CD14-positive monocyte (primary cell): ENCODE measurements at regions not wholly inside any gene's neighbourhood (a gene's known extent, or its start where the extent isn't known, plus 50 kb on each side); places are given as distances from the start of the nearest gene placed in this dataset.

Experiments
- DNase-seq, 3 donors: peaks; one replicate each; pipeline ENCODE4 v3.0.0-alpha.2; 2011 to 2022
- H2AFZ ChIP-seq: 2 replicates; pipeline ENCODE4 v1.6.0; 2012; ENCODE audit warnings: mild to moderate bottlenecking, low read depth, low read length, inconsistent platforms; ENCODE audit not compliant: insufficient read depth, poor library complexity, severe bottlenecking
- H3K27ac ChIP-seq, 2 donors: 1 replicate in 1 of 2; 2 replicates in 1 of 2; pipeline ENCODE4 v1.5.1; 2012 to 2013; ENCODE audit warnings: low read length in 2 of 2, control low read depth in 1 of 2, inconsistent platforms in 1 of 2, low read depth in 1 of 2, mild to moderate bottlenecking in 1 of 2
- H3K27me3 ChIP-seq, 2 donors: one replicate each; pipeline versions ENCODE4 v1.6.0 to v1.6.1; 2011 to 2013; ENCODE audit warnings: low read length in 2 of 2; ENCODE audit not compliant: control insufficient read depth in 2 of 2, insufficient read depth in 2 of 2
- H3K36me3 ChIP-seq, 2 donors: replicated peaks in 1 of 2; 1 replicate in 1 of 2; 2 replicates in 1 of 2; pipeline versions ENCODE4 v1.5.1 to v1.6.1; 2012 to 2013; ENCODE audit warnings: low read length in 2 of 2, control low read depth in 1 of 2, inconsistent platforms in 1 of 2, mild to moderate bottlenecking in 1 of 2; ENCODE audit not compliant: insufficient read depth in 2 of 2, control insufficient read depth in 1 of 2
- H3K4me1 ChIP-seq, 2 donors: 1 replicate in 1 of 2; 2 replicates in 1 of 2; pipeline versions ENCODE4 v1.5.1 to v1.6.1; 2012 to 2013; ENCODE audit warnings: low read length in 2 of 2, control low read depth in 1 of 2, inconsistent platforms in 1 of 2, mild to moderate bottlenecking in 1 of 2, moderate library complexity in 1 of 2; ENCODE audit not compliant: insufficient read depth in 2 of 2, control insufficient read depth in 1 of 2
- H3K4me2 ChIP-seq: replicated peaks from 2 replicates; pipeline ENCODE3; 2012; ENCODE audit warnings: low read length, moderate library complexity, mild to moderate bottlenecking; ENCODE audit not compliant: poor library complexity, severe bottlenecking; ENCODE audit errors: extremely low read depth
- H3K4me3 ChIP-seq, 3 experiments: fragments of 200-600 bp in 1 of 3; sonication (generic) in 1 of 3; replicated peaks in 1 of 3; 1 replicate in 2 of 3; 2 replicates in 1 of 3; pipeline ENCODE4 v1.5.1; 2011 to 2013; ENCODE audit warnings: low read length in 3 of 3, mild to moderate bottlenecking in 3 of 3, control low read depth in 2 of 3, low read depth in 2 of 3, inconsistent platforms in 1 of 3, moderate library complexity in 1 of 3
- H3K79me2 ChIP-seq: 2 replicates; pipeline ENCODE4 v1.6.0; 2012; ENCODE audit warnings: mild to moderate bottlenecking, control low read depth, inconsistent platforms, low read length, moderate library complexity; ENCODE audit not compliant: insufficient read depth
- H3K9ac ChIP-seq: 2 replicates; pipeline ENCODE4 v1.6.0; 2017; ENCODE audit warnings: low read length, mild to moderate bottlenecking; ENCODE audit not compliant: insufficient read depth, poor library complexity, severe bottlenecking
- H3K9me3 ChIP-seq, 2 donors: replicated peaks in 1 of 2; 1 replicate in 1 of 2; 2 replicates in 1 of 2; pipeline versions ENCODE4 v1.5.1 to v1.6.1; 2012 to 2013; ENCODE audit warnings: low read length in 2 of 2, control low read depth in 1 of 2; ENCODE audit not compliant: control insufficient read depth in 1 of 2, insufficient read depth in 1 of 2
- H4K20me1 ChIP-seq: 2 replicates; pipeline ENCODE4 v1.6.0; 2012; ENCODE audit warnings: mild to moderate bottlenecking, low read length, control low read depth, moderate library complexity; ENCODE audit not compliant: insufficient read depth
- H3K27ac Mint-ChIP-seq, 7 donors: one replicate each; pipeline ENCODE4 v1.8.0; 2020; ENCODE audit warnings: mild to moderate bottlenecking in 7 of 7, mixed read lengths in 7 of 7, moderate library complexity in 6 of 7, inconsistent platforms in 2 of 7
- H3K27me3 Mint-ChIP-seq, 3 donors: one replicate each; pipeline ENCODE4 v1.8.0; 2021 to 2022; ENCODE audit warnings: low read depth in 3 of 3, mild to moderate bottlenecking in 3 of 3, mixed read lengths in 3 of 3, moderate library complexity in 3 of 3, inconsistent platforms in 1 of 3
- H3K36me3 Mint-ChIP-seq, 2 donors: one replicate each; pipeline ENCODE4 v1.8.0; 2020; ENCODE audit warnings: mixed read lengths in 2 of 2, inconsistent platforms in 1 of 2, mild to moderate bottlenecking in 1 of 2
- H3K4me1 Mint-ChIP-seq: one replicate; pipeline ENCODE4 v1.8.0; 2020; ENCODE audit warnings: mild to moderate bottlenecking, mixed read lengths
- H3K4me3 Mint-ChIP-seq, 2 donors: one replicate each; pipeline ENCODE4 v1.8.0; 2020; ENCODE audit warnings: mild to moderate bottlenecking in 2 of 2, mixed read lengths in 2 of 2, moderate library complexity in 1 of 2
- H3K9me3 Mint-ChIP-seq, 7 donors: one replicate each; pipeline ENCODE4 v1.8.0; 2020 to 2022; ENCODE audit warnings: mixed read lengths in 7 of 7, mild to moderate bottlenecking in 6 of 7, moderate library complexity in 6 of 7, inconsistent platforms in 2 of 7
- WGBS: methylation state at CpG from one replicate; pipeline ENCODE4 v1.1.5; 2013; ENCODE audit warnings: missing lambda C conversion rate; ENCODE audit not compliant: insufficient coverage; 5-methylcytosine and 5-hydroxymethylcytosine counted together
- intact Hi-C, 2 donors: fragments of 100-400 bp; cut with micrococcal nuclease; formaldehyde crosslinking; loops; one replicate each; pipeline versions ENCODE4 v1.15.0 to v1.15.1; 2023
- TF ChIP-seq, protein P1 (sequence below): fragments of 200-600 bp; IDR thresholded peaks from one replicate; pipeline ENCODE4 v1.8.0; 2022; ENCODE audit warnings: antibody characterized with exemption, mild to moderate bottlenecking

DNA sequence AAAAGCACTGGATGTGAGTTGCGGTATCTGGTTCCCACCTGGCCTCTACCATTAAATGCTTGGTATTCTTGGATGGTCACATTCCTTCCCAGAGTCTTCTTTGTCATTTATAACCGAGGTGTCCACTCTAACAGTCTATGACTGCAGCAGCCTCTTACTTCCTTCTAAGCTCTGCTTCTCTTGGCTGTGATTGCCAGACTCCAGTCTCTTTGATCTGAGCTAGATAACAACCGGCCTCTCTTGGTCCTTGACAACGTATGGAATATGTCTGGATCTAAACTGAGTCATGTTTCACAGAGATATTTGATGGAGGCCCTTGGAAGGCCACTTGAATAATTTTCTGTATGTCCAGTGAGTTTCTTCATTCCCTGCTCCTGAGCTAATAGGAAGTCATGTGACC is 141.6 kb upstream of the TENM4 start:
- Mint-ChIP-seq H3K4me1 (no peaks in the 10 kb centered on the region), H3K36me3 (no peaks in the 10 kb centered on the region), H3K4me3 (no peak overlapping the region), H3K27ac (no peak overlapping the region), H3K27me3 (peaks cover 0 to 4% (median 1%) of the 10 kb centered on the region in 3 donors), H3K9me3 (peaks cover 4 to 26% (median 14%) of the 10 kb centered on the region in 7 donors)
- peaks cover 17 to 25% of the 10 kb centered on the region in 2 donors for H3K9me3 ChIP-seq
- no peaks in the 10 kb centered on the region for H3K36me3 ChIP-seq
- H3K4me1 ChIP-seq = no peaks in the 10 kb centered on the region
- no peak overlapping the region for H3K4me2 ChIP-seq
- no peaks in the 10 kb centered on the region for H4K20me1 ChIP-seq
- no peak for DNase-seq
- no peak overlapping the region for H3K9ac ChIP-seq
- 80% methylated on average over 1 of the region's 4 CpGs for WGBS
- no peaks in the 10 kb centered on the region for H3K79me2 ChIP-seq
- H3K27me3 ChIP-seq = no peaks in the 10 kb centered on the region
- no peak overlapping the region for H3K27ac ChIP-seq
- intact Hi-C loops = no loop called here
- H2AFZ ChIP-seq = no peak overlapping the region
- TF ChIP-seq, protein P1, sequence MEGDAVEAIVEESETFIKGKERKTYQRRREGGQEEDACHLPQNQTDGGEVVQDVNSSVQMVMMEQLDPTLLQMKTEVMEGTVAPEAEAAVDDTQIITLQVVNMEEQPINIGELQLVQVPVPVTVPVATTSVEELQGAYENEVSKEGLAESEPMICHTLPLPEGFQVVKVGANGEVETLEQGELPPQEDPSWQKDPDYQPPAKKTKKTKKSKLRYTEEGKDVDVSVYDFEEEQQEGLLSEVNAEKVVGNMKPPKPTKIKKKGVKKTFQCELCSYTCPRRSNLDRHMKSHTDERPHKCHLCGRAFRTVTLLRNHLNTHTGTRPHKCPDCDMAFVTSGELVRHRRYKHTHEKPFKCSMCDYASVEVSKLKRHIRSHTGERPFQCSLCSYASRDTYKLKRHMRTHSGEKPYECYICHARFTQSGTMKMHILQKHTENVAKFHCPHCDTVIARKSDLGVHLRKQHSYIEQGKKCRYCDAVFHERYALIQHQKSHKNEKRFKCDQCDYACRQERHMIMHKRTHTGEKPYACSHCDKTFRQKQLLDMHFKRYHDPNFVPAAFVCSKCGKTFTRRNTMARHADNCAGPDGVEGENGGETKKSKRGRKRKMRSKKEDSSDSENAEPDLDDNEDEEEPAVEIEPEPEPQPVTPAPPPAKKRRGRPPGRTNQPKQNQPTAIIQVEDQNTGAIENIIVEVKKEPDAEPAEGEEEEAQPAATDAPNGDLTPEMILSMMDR = no peak
- H3K4me3 ChIP-seq = no peak overlapping the region

DNA sequence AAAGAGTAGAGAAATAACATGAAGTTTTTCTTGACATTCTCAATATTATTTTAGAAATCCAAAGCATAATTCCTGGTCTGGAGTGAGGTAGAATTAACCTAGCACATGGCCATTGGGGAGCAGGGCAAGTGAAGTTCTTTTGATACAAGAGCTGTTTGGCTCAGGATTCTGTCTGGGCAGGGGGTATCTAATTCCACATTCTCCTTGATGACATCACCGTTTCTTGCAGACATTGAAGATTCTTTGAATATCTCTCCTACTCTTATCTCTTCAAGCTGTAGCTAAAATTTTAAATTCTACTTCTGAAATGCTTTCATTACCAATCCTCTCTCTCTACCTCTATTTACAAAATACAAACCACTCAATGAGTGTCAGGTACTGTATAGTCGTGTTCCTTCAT is 138.2 kb upstream of the TENM4 start:
- TF ChIP-seq, protein P1 = no peak
- no peak overlapping the region for H3K9ac ChIP-seq
- Mint-ChIP-seq H3K27me3 (peaks cover 0 to under 1% (median 0%) of the 10 kb centered on the region in 3 donors), H3K4me1 (no peaks in the 10 kb centered on the region), H3K36me3 (no peaks in the 10 kb centered on the region), H3K27ac (peak overlapping the region in 1 of 7 donors; percentile 3), H3K4me3 (no peak overlapping the region), H3K9me3 (peaks cover 0 to 15% (median 3%) of the 10 kb centered on the region in 7 donors)
- H4K20me1 ChIP-seq = no peaks in the 10 kb centered on the region
- H3K4me1 ChIP-seq = no peaks in the 10 kb centered on the region
- 88% methylated on average over 1 of the region's 2 CpGs for WGBS
- H3K79me2 ChIP-seq = no peaks in the 10 kb centered on the region
- DNase-seq = no peak
- no peaks in the 10 kb centered on the region for H3K27me3 ChIP-seq
- intact Hi-C loops = no loop called here
- no peak overlapping the region for H2AFZ ChIP-seq
- H3K9me3 ChIP-seq = peaks cover 0 to 2% of the 10 kb centered on the region in 2 donors
- no peak overlapping the region for H3K4me2 ChIP-seq
- no peak overlapping the region for H3K27ac ChIP-seq
- H3K4me3 ChIP-seq = no peak overlapping the region
- no peaks in the 10 kb centered on the region for H3K36me3 ChIP-seq
